NCI-H1048 (cell line): ENCODE measurements at regions not wholly inside any gene's neighbourhood (a gene's known extent, or its start where the extent isn't known, plus 50 kb on each side); places are given as distances from the start of the nearest gene placed in this dataset.
"Not testable (repeated sequence)": the region's sequence is repeated elsewhere in the genome, so short reads cannot be mapped to it uniquely, and the experiment has no call there.

Source experiments
- DNase-seq: peaks from one replicate; lab custom pipeline; 2025; lab: John Stamatoyannopoulos, UW

GRCh38 chr4:17010426-17011087 lies 112.1 kb upstream of the LDB2 start:
- no peak for DNase-seq

GRCh38 chr4:17009871-17010367 lies 111.5 kb upstream of the LDB2 start:
- no peak for DNase-seq

GRCh38 chr4:17008834-17009345 lies 110.4 kb upstream of the LDB2 start:
- DNase-seq, result no peak

GRCh38 chr4:17003606-17004392 lies 105.4 kb upstream of the LDB2 start:
- not testable (repeated sequence) for DNase-seq

- no peak for DNase-seq
Observed at GRCh38 chr4:16995451-16995850, 97.0 kb upstream of the LDB2 start.

- DNase-seq, result no peak
Observed at GRCh38 chr4:16993956-16994840, 95.8 kb upstream of the LDB2 start.

GRCh38 chr4:16992566-16993225 lies 94.3 kb upstream of the LDB2 start:
- no peak for DNase-seq

GRCh38 chr4:16991450-16991849 lies 93.0 kb upstream of the LDB2 start:
- no peak for DNase-seq

- DNase-seq, result no peak
Observed at GRCh38 chr4:16989371-16989770, 90.9 kb upstream of the LDB2 start.

GRCh38 chr4:16988814-16989213 lies 90.4 kb upstream of the LDB2 start:
- no peak for DNase-seq

GRCh38 chr4:16977081-16977480 lies 78.6 kb upstream of the LDB2 start:
- DNase-seq, result no peak

GRCh38 chr4:16969696-16970135 lies 71.3 kb upstream of the LDB2 start:
- DNase-seq, result no peak

GRCh38 chr4:16967722-16968121 lies 69.3 kb upstream of the LDB2 start:
- DNase-seq, result no peak

GRCh38 chr4:16959305-16959704 lies 60.9 kb upstream of the LDB2 start:
- DNase-seq, result no peak

GRCh38 chr4:16952896-16953630 lies 54.6 kb upstream of the LDB2 start:
- no peak for DNase-seq

GRCh38 chr4:16952462-16952871 lies 54.0 kb upstream of the LDB2 start:
- no peak for DNase-seq
